ENCODE measurements at regions not wholly inside any gene's neighbourhood (a gene's known extent, or its start where the extent isn't known, plus 50 kb on each side); places are given as distances from the start of the nearest gene placed in this dataset.

GRCh38 chr1:90802622-90803021 is 85.5 kb upstream of the BARHL2 start:
- TF ChIP-seq CTCF (IDR thresholded peaks at IDR 0.05; ENCODE audit: poor library complexity, severe bottlenecking) (no peak), EZH2 (IDR thresholded peaks at IDR 0.05; ENCODE audit: borderline replicate concordance, insufficient read depth, low read length, poor library complexity, severe bottlenecking) (no peak), EP300 (conservative IDR thresholded peaks at IDR 0.05; ENCODE audit: poor library complexity, severe bottlenecking) (no peak), POLR2AphosphoS5 (IDR thresholded peaks at IDR 0.05) (no peak), TAF1 (IDR thresholded peaks at IDR 0.05; ENCODE audit: low read depth) (no peak), MXI1 (conservative IDR thresholded peaks at IDR 0.05; ENCODE audit: poor library complexity, severe bottlenecking) (no peak)

All from neural cell (in vitro differentiated cells).